ENCODE measurements at regions not wholly inside any gene's neighbourhood (a gene's known extent, or its start where the extent isn't known, plus 50 kb on each side); places are given as distances from the start of the nearest gene placed in this dataset.
A peak's percentile ranks its signal among the peaks of the same experiment; 100 is the strongest.

- TF ChIP-seq CTCF (IDR thresholded peaks at IDR 0.05) = peak; percentile 21 to 73 (median 44)
- no peak for TF ChIP-seq POLR2A (IDR thresholded peaks at IDR 0.05)
These were observed 87.8 kb upstream of the VPREB1 start for GRCh38 chr22:22156716-22157347.

GRCh38 chr22:22156348-22156715, 88.3 kb upstream of the VPREB1 start:
- H3K9me3 ChIP-seq = no peaks in the 10 kb centered on the region
- H3K36me3 ChIP-seq = no peaks in the 10 kb centered on the region
- intact Hi-C loops (cut with DNase I) = no loop called here
- no peak overlapping the region for H3K4me3 ChIP-seq (replicated peaks in 1 of 3)
- H3K4me1 ChIP-seq = no peaks in the 10 kb centered on the region
- no peak for TF ChIP-seq POLR2A (IDR thresholded peaks at IDR 0.05)
- TF ChIP-seq CTCF (IDR thresholded peaks at IDR 0.05) = no peak
- no peaks in the 10 kb centered on the region for H3K27me3 ChIP-seq
- DNase-seq = no peak
- 27 to 34% methylated on average over 2 of the region's 2 CpGs for WGBS, 2 donors
- no peak overlapping the region for H3K27ac ChIP-seq

More at GRCh38 chr22:22156716-22157347, 87.8 kb upstream of the VPREB1 start:
- Histone ChIP-seq H3K4me3 (replicated peaks in 1 of 3) (no peak overlapping the region), H3K36me3 (no peaks in the 10 kb centered on the region), H3K9me3 (no peaks in the 10 kb centered on the region), H3K27me3 (no peaks in the 10 kb centered on the region), H3K27ac (no peak overlapping the region), H3K4me1 (no peaks in the 10 kb centered on the region)
- intact Hi-C loops (cut with DNase I) = no loop called here
- WGBS, 2 donors = 25 to 34% methylated on average over 9 of the region's 9 CpGs
- peak; percentile 44 to 52 for DNase-seq

- H3K4me1 ChIP-seq = no peaks in the 10 kb centered on the region
- no peak overlapping the region for H3K4me3 ChIP-seq (replicated peaks in 1 of 3)
- intact Hi-C loops (cut with DNase I) = no loop called here
- DNase-seq = no peak
- 60 to 74% methylated on average over 2 of the region's 2 CpGs for WGBS, 2 donors
- H3K27ac ChIP-seq = no peak overlapping the region
- H3K9me3 ChIP-seq = no peaks in the 10 kb centered on the region
- H3K36me3 ChIP-seq = no peaks in the 10 kb centered on the region
- no peak for TF ChIP-seq POLR2A (IDR thresholded peaks at IDR 0.05)
- no peak for TF ChIP-seq CTCF (IDR thresholded peaks at IDR 0.05)
- H3K27me3 ChIP-seq = no peaks in the 10 kb centered on the region
These were observed 89.0 kb upstream of the VPREB1 start for GRCh38 chr22:22155607-22156006.

GRCh38 chr22:22155146-22155545, 89.4 kb upstream of the VPREB1 start:
- Histone ChIP-seq H3K27me3 (no peaks in the 10 kb centered on the region), H3K9me3 (no peaks in the 10 kb centered on the region), H3K36me3 (no peaks in the 10 kb centered on the region), H3K27ac (no peak overlapping the region), H3K4me3 (replicated peaks in 1 of 3) (no peak overlapping the region), H3K4me1 (no peaks in the 10 kb centered on the region)
- TF ChIP-seq POLR2A (IDR thresholded peaks at IDR 0.05) = no peak
- TF ChIP-seq CTCF (IDR thresholded peaks at IDR 0.05) = no peak
- no peak for DNase-seq
- intact Hi-C loops (cut with DNase I) = no loop called here
- WGBS, 2 donors = 45 to 54% methylated on average over 2 of the region's 2 CpGs

- Histone ChIP-seq H3K27ac (no peak overlapping the region), H3K4me1 (no peaks in the 10 kb centered on the region), H3K36me3 (no peaks in the 10 kb centered on the region), H3K4me3 (replicated peaks in 1 of 3) (no peak overlapping the region), H3K27me3 (no peaks in the 10 kb centered on the region), H3K9me3 (no peaks in the 10 kb centered on the region)
- intact Hi-C loops (cut with DNase I) = no loop called here
- TF ChIP-seq CTCF (IDR thresholded peaks at IDR 0.05) = no peak
- TF ChIP-seq POLR2A (IDR thresholded peaks at IDR 0.05) = no peak
- DNase-seq = no peak
- 77 to 89% methylated on average over 1 of the region's 1 CpG for WGBS, 2 donors
These were observed 90.5 kb upstream of the VPREB1 start for GRCh38 chr22:22154040-22154439.
